Neural cell (in vitro differentiated cells): ENCODE measurements at regions not wholly inside any gene's neighbourhood (a gene's known extent, or its start where the extent isn't known, plus 50 kb on each side); places are given as distances from the start of the nearest gene placed in this dataset.

Experiments used
- H2AFZ ChIP-seq: fragments of 200-600, 300-800 bp; sonication (generic), shearing (Covaris generic); 2 replicates; pipeline ENCODE4 v1.6.0; 2014; ENCODE audit warnings: low read depth, mild to moderate bottlenecking, antibody characterized with exemption, low read length, moderate library complexity
- H3F3A ChIP-seq: fragments of 200-600 bp; shearing (Covaris generic); 2 replicates; pipeline ENCODE4 v1.6.1; 2016; ENCODE audit warnings: mild to moderate bottlenecking, moderate library complexity, mixed read lengths, antibody characterized with exemption, low read length; ENCODE audit not compliant: insufficient read depth, poor library complexity, severe bottlenecking
- H3K27ac ChIP-seq: fragments of 200-600, 300-800 bp; sonication (generic), shearing (Covaris generic); 2 replicates; pipeline ENCODE4 v1.5.1; 2014; ENCODE audit warnings: mild to moderate bottlenecking, low read length, moderate library complexity
- H3K27me3 ChIP-seq: fragments of 300-800, 200-600 bp; sonication (generic), shearing (Covaris generic); 2 replicates; pipeline ENCODE4 v1.6.0; 2014; ENCODE audit warnings: mild to moderate bottlenecking, low read depth, low read length, moderate library complexity; ENCODE audit not compliant: insufficient read depth
- H3K36me3 ChIP-seq: fragments of 300-800, 200-600 bp; sonication (generic), shearing (Covaris generic); 2 replicates; pipeline ENCODE4 v1.5.1; 2014; ENCODE audit warnings: mild to moderate bottlenecking, antibody characterized with exemption, low read length, moderate library complexity; ENCODE audit not compliant: insufficient read depth
- H3K4me2 ChIP-seq: fragments of 300-800, 200-600 bp; sonication (generic), shearing (Covaris generic); 2 replicates; pipeline ENCODE4 v1.6.0; 2014; ENCODE audit warnings: mild to moderate bottlenecking, low read length
- H3K4me3 ChIP-seq: fragments of 300-800, 200-600 bp; sonication (generic), shearing (Covaris generic); 2 replicates; pipeline ENCODE4 v1.5.1; 2014; ENCODE audit warnings: mild to moderate bottlenecking, low read length, moderate library complexity
- H3K79me2 ChIP-seq: fragments of 200-600 bp; shearing (Covaris generic); replicated peaks from 2 replicates; pipeline ENCODE4 v1.6.0; 2014; ENCODE audit warnings: mild to moderate bottlenecking, low read length, moderate library complexity; ENCODE audit not compliant: insufficient read depth
- H3K9ac ChIP-seq: fragments of 300-800, 200-600 bp; sonication (generic), shearing (Covaris generic); 2 replicates; pipeline ENCODE4 v1.6.1; 2016; ENCODE audit warnings: mild to moderate bottlenecking, low read length, mixed read lengths
- H3K9me2 ChIP-seq: fragments of 200-600 bp; shearing (Covaris generic); 2 replicates; pipeline ENCODE4 v1.6.1; 2016; ENCODE audit warnings: mild to moderate bottlenecking, low read length, mixed read lengths; ENCODE audit not compliant: insufficient read depth
- H3K9me3 ChIP-seq: fragments of 200-600, 300-800 bp; sonication (generic), shearing (Covaris generic); 2 replicates; pipeline ENCODE4 v1.6.1; 2016; ENCODE audit warnings: mild to moderate bottlenecking, mixed run types, low read length, moderate library complexity, mixed read lengths
- H4K20me1 ChIP-seq: fragments of 200-600 bp; shearing (Covaris generic); 2 replicates; pipeline ENCODE4 v1.6.1; 2016; ENCODE audit warnings: mild to moderate bottlenecking, mixed run types; ENCODE audit not compliant: insufficient read depth
- EP300 ChIP-seq: fragments of 450-650 bp; conservative IDR thresholded peaks from 2 replicates; pipeline ENCODE4 v1.6.1; 2014; ENCODE audit warnings: antibody characterized with exemption, mild to moderate bottlenecking, moderate library complexity; ENCODE audit not compliant: poor library complexity, severe bottlenecking
- EZH2 ChIP-seq: fragments of 200-600, 300-800 bp; shearing (Covaris generic), sonication (generic); IDR thresholded peaks from 2 replicates; pipeline ENCODE4 v1.6.1; 2014; ENCODE audit warnings: antibody characterized with exemption, low read length, borderline replicate concordance, mild to moderate bottlenecking; ENCODE audit not compliant: insufficient read depth, poor library complexity, severe bottlenecking
- MXI1 ChIP-seq: fragments of 450-650 bp; conservative IDR thresholded peaks from 2 replicates; pipeline ENCODE4 v1.6.1; 2014; ENCODE audit warnings: antibody characterized with exemption, mild to moderate bottlenecking; ENCODE audit not compliant: poor library complexity, severe bottlenecking
- POLR2AphosphoS5 ChIP-seq: IDR thresholded peaks from 2 replicates; pipeline ENCODE4 v1.6.1; 2012
- RAD21 ChIP-seq: fragments of 450-650 bp; conservative IDR thresholded peaks from 2 replicates; pipeline ENCODE4 v1.6.1; 2014; ENCODE audit warnings: antibody characterized with exemption, mild to moderate bottlenecking, moderate library complexity
- SMC3 ChIP-seq: fragments of 450-650 bp; conservative IDR thresholded peaks from 2 replicates; pipeline ENCODE4 v1.6.1; 2014; ENCODE audit warnings: antibody characterized with exemption, mild to moderate bottlenecking, moderate library complexity; ENCODE audit not compliant: poor library complexity
- TAF1 ChIP-seq: IDR thresholded peaks from 2 replicates; pipeline ENCODE4 v1.6.1; 2012; ENCODE audit warnings: low read depth
- TF ChIP-seq, protein P1 (sequence below): fragments of 450-650 bp; IDR thresholded peaks from 2 replicates; pipeline ENCODE4 v1.5.1; 2014; ENCODE audit warnings: antibody characterized with exemption, mild to moderate bottlenecking, moderate library complexity; ENCODE audit not compliant: poor library complexity, severe bottlenecking
- TF ChIP-seq, protein P2 (sequence below): IDR thresholded peaks from 2 replicates; pipeline ENCODE4 v1.6.1; 2012; ENCODE audit warnings: borderline replicate concordance

DNA sequence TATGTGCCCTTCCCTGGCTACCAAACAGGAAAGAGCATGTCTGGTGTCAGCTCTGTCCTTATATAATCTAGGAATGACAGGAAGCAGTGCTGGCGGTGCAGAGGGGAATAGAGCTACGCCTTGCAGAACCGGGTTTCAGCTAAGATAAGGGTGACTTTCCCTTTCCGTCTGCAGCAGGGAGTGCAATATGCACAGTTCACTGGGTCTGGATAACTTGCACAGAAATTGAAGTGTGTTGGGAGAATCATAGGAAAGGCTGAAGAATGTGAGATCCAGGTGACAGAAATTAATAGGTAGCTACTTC is 90.0 kb upstream of the TSHZ3 start:
- no peaks in the 10 kb centered on the region for H3K27me3 ChIP-seq
- no peaks in the 10 kb centered on the region for H3K9me3 ChIP-seq
- no peak overlapping the region for H3K9ac ChIP-seq
- H4K20me1 ChIP-seq: no peaks in the 10 kb centered on the region
- H3K4me3 ChIP-seq: no peak overlapping the region
- no peaks in the 10 kb centered on the region for H3K9me2 ChIP-seq
- no peaks in the 10 kb centered on the region for H3K36me3 ChIP-seq
- H3K27ac ChIP-seq: no peak overlapping the region
- H3K4me2 ChIP-seq: no peak overlapping the region
- H2AFZ ChIP-seq: no peak overlapping the region
- no peaks in the 10 kb centered on the region for H3F3A ChIP-seq
- no peaks in the 10 kb centered on the region for H3K79me2 ChIP-seq
- no peak for TF ChIP-seq EZH2

DNA sequence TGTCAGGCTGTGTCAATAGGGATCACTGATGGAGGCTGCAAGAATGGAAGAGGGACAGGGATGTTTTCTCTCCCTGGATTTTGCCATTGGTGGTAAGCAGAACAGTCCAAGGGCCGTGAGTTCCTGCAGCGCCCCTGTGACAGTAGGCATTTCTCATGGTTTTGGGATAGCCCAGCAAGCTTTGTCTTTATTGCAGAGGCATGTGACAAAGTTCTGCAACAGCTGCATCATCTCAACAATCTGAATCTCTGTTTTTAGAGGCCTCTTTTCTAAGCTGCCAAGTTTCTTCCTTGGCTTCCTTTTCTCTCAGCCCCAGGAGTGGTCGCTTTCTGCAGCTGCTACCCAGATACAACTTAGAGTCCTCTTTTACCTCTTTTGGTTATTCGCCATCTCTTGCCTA is 95.7 kb upstream of the TSHZ3 start:
- H3K4me3 ChIP-seq: no peak overlapping the region
- no peaks in the 10 kb centered on the region for H3K27me3 ChIP-seq

GRCh38 chr19:31445406-31445805 is 96.2 kb upstream of the TSHZ3 start:
- Histone ChIP-seq H2AFZ (no peak overlapping the region), H3K4me3 (no peak overlapping the region), H3K27ac (no peak overlapping the region), H3K27me3 (no peaks in the 10 kb centered on the region), H3K9ac (no peak overlapping the region), H3K9me2 (no peaks in the 10 kb centered on the region), H3K4me2 (no peak overlapping the region), H3F3A (no peaks in the 10 kb centered on the region), H3K9me3 (peaks cover 9% of the 10 kb centered on the region), H3K79me2 (no peaks in the 10 kb centered on the region), H3K36me3 (no peaks in the 10 kb centered on the region), H4K20me1 (no peaks in the 10 kb centered on the region)
- no peak for TF ChIP-seq SMC3
- no peak for TF ChIP-seq TAF1
- TF ChIP-seq, protein P1, sequence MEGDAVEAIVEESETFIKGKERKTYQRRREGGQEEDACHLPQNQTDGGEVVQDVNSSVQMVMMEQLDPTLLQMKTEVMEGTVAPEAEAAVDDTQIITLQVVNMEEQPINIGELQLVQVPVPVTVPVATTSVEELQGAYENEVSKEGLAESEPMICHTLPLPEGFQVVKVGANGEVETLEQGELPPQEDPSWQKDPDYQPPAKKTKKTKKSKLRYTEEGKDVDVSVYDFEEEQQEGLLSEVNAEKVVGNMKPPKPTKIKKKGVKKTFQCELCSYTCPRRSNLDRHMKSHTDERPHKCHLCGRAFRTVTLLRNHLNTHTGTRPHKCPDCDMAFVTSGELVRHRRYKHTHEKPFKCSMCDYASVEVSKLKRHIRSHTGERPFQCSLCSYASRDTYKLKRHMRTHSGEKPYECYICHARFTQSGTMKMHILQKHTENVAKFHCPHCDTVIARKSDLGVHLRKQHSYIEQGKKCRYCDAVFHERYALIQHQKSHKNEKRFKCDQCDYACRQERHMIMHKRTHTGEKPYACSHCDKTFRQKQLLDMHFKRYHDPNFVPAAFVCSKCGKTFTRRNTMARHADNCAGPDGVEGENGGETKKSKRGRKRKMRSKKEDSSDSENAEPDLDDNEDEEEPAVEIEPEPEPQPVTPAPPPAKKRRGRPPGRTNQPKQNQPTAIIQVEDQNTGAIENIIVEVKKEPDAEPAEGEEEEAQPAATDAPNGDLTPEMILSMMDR: no peak
- TF ChIP-seq, protein P2, sequence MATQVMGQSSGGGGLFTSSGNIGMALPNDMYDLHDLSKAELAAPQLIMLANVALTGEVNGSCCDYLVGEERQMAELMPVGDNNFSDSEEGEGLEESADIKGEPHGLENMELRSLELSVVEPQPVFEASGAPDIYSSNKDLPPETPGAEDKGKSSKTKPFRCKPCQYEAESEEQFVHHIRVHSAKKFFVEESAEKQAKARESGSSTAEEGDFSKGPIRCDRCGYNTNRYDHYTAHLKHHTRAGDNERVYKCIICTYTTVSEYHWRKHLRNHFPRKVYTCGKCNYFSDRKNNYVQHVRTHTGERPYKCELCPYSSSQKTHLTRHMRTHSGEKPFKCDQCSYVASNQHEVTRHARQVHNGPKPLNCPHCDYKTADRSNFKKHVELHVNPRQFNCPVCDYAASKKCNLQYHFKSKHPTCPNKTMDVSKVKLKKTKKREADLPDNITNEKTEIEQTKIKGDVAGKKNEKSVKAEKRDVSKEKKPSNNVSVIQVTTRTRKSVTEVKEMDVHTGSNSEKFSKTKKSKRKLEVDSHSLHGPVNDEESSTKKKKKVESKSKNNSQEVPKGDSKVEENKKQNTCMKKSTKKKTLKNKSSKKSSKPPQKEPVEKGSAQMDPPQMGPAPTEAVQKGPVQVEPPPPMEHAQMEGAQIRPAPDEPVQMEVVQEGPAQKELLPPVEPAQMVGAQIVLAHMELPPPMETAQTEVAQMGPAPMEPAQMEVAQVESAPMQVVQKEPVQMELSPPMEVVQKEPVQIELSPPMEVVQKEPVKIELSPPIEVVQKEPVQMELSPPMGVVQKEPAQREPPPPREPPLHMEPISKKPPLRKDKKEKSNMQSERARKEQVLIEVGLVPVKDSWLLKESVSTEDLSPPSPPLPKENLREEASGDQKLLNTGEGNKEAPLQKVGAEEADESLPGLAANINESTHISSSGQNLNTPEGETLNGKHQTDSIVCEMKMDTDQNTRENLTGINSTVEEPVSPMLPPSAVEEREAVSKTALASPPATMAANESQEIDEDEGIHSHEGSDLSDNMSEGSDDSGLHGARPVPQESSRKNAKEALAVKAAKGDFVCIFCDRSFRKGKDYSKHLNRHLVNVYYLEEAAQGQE: no peak
- no peak for TF ChIP-seq MXI1

More for the DNA sequence above, 95.7 kb upstream of the TSHZ3 start:
- H2AFZ ChIP-seq: no peak overlapping the region
- no peaks in the 10 kb centered on the region for H3K36me3 ChIP-seq
- no peak overlapping the region for H3K27ac ChIP-seq
- no peaks in the 10 kb centered on the region for H3K9me2 ChIP-seq
- H3F3A ChIP-seq: no peaks in the 10 kb centered on the region
- H3K4me2 ChIP-seq: no peak overlapping the region
- TF ChIP-seq, protein P1: no peak
- TF ChIP-seq, protein P2: no peak
- TF ChIP-seq EZH2: no peak
- TF ChIP-seq TAF1: no peak
- no peak for TF ChIP-seq EP300
- no peak for TF ChIP-seq RAD21
- no peak for TF ChIP-seq POLR2AphosphoS5
- no peak for TF ChIP-seq MXI1
- TF ChIP-seq SMC3: no peak
- H3K9ac ChIP-seq: no peak overlapping the region
- H4K20me1 ChIP-seq: no peaks in the 10 kb centered on the region
- no peaks in the 10 kb centered on the region for H3K79me2 ChIP-seq
- peaks cover 9% of the 10 kb centered on the region for H3K9me3 ChIP-seq
